Neuronal stem cell (in vitro differentiated cells): ENCODE measurements at regions not wholly inside any gene's neighbourhood (a gene's known extent, or its start where the extent isn't known, plus 50 kb on each side); places are given as distances from the start of the nearest gene placed in this dataset.

ENCODE experiments used
- DNase-seq: peaks from one replicate; pipeline ENCODE4 v3.0.0-alpha.2; 2013; ENCODE audit warnings: low spot score
- H2AFZ ChIP-seq: one replicate; pipeline ENCODE4 v1.6.1; 2013; ENCODE audit warnings: mild to moderate bottlenecking, low read length, inconsistent platforms
- H2AK5ac ChIP-seq: 2 replicates; pipeline ENCODE4 v1.6.1; 2013; ENCODE audit warnings: low read depth, mild to moderate bottlenecking, inconsistent platforms, low read length, moderate library complexity, mixed read lengths
- H2BK120ac ChIP-seq: 2 replicates; pipeline ENCODE4 v1.6.1; 2013; ENCODE audit warnings: low read depth, mild to moderate bottlenecking, inconsistent platforms, low read length, moderate library complexity, mixed read lengths
- H2BK12ac ChIP-seq: one replicate; pipeline ENCODE4 v1.6.1; 2013; ENCODE audit warnings: low read length, inconsistent platforms
- H2BK15ac ChIP-seq: 2 replicates; pipeline ENCODE4 v1.6.1; 2013; ENCODE audit warnings: mild to moderate bottlenecking, low read length, inconsistent platforms, mixed read lengths
- H2BK5ac ChIP-seq: one replicate; pipeline ENCODE4 v1.6.1; 2013; ENCODE audit warnings: inconsistent platforms, mild to moderate bottlenecking, low read length, moderate library complexity
- H3K14ac ChIP-seq: one replicate; pipeline ENCODE4 v1.6.1; 2013; ENCODE audit warnings: low read length, inconsistent platforms
- H3K18ac ChIP-seq: 2 replicates; pipeline ENCODE4 v1.6.1; 2013; ENCODE audit warnings: low read length, inconsistent platforms
- H3K23ac ChIP-seq: 2 replicates; pipeline ENCODE4 v1.6.1; 2013; ENCODE audit warnings: low read depth, mild to moderate bottlenecking, mixed read lengths, low read length, inconsistent platforms; ENCODE audit not compliant: poor library complexity
- H3K27ac ChIP-seq: replicated peaks from 3 replicates; pipeline ENCODE4 v1.5.1; 2013; ENCODE audit warnings: low read length, inconsistent platforms
- H3K27me3 ChIP-seq, 3 experiments: 2 replicates each; pipeline ENCODE4 v1.6.1; 2013; ENCODE audit warnings: low read length in 3 of 3, mild to moderate bottlenecking in 2 of 3, inconsistent platforms in 1 of 3, low read depth in 1 of 3, mixed read lengths in 1 of 3, moderate library complexity in 1 of 3; ENCODE audit not compliant: control insufficient read depth in 3 of 3, insufficient read depth in 3 of 3
- H3K36me3 ChIP-seq, 2 donors: replicated peaks in 1 of 2; 2 replicates each; pipeline ENCODE4 v1.6.1; 2013; ENCODE audit warnings: low read length in 2 of 2; ENCODE audit not compliant: control insufficient read depth in 2 of 2, insufficient read depth in 2 of 2
- H3K4ac ChIP-seq: 2 replicates; pipeline ENCODE4 v1.6.1; 2013; ENCODE audit warnings: inconsistent platforms, mild to moderate bottlenecking, low read length, moderate library complexity
- H3K4me1 ChIP-seq, 2 donors: 1 replicate in 1 of 2; 2 replicates in 1 of 2; pipeline ENCODE4 v1.6.1; 2013; ENCODE audit warnings: low read length in 2 of 2, low read depth in 1 of 2; ENCODE audit not compliant: control insufficient read depth in 2 of 2, insufficient read depth in 1 of 2
- H3K4me2 ChIP-seq: one replicate; pipeline ENCODE4 v1.6.1; 2013; ENCODE audit warnings: mild to moderate bottlenecking, low read length, inconsistent platforms; ENCODE audit not compliant: insufficient read depth, poor library complexity, severe bottlenecking
- H3K4me3 ChIP-seq, 2 donors: 2 replicates each; pipeline ENCODE4 v1.5.1; 2013; ENCODE audit warnings: low read length in 2 of 2, mild to moderate bottlenecking in 2 of 2, inconsistent platforms in 1 of 2, moderate library complexity in 1 of 2
- H3K79me1 ChIP-seq: one replicate; pipeline ENCODE4 v1.6.1; 2013; ENCODE audit warnings: low read depth, mild to moderate bottlenecking, inconsistent platforms, low read length, moderate library complexity
- H3K9ac ChIP-seq: one replicate; pipeline ENCODE4 v1.6.1; 2013; ENCODE audit warnings: mild to moderate bottlenecking, low read depth, low read length, inconsistent platforms; ENCODE audit not compliant: poor library complexity
- H3K9me3 ChIP-seq, 2 donors: replicated peaks in 1 of 2; 2 replicates each; pipeline versions ENCODE3 to v1.6.1; 2013; ENCODE audit warnings: low read length in 2 of 2, mild to moderate bottlenecking in 2 of 2, inconsistent platforms in 1 of 2, low read depth in 1 of 2, mixed read lengths in 1 of 2, moderate library complexity in 1 of 2; ENCODE audit not compliant: control insufficient read depth in 2 of 2, insufficient read depth in 1 of 2
- H4K8ac ChIP-seq: one replicate; pipeline ENCODE4 v1.6.1; 2013; ENCODE audit warnings: low read depth, mild to moderate bottlenecking, inconsistent platforms, low read length, moderate library complexity
- H4K91ac ChIP-seq: one replicate; pipeline ENCODE4 v1.6.1; 2013; ENCODE audit warnings: low read length, low read depth, mild to moderate bottlenecking, inconsistent platforms; ENCODE audit not compliant: poor library complexity
- WGBS, 2 donors: extraction: QIAGEN DNeasy Blood & Tissue Kit; methylation state at CpG; one replicate each; pipeline ENCODE4 v1.1.7; 2013; ENCODE audit warnings: missing lambda C conversion rate in 2 of 2, mixed read lengths in 1 of 2; ENCODE audit not compliant: insufficient read length in 2 of 2, insufficient replicate concordance in 1 of 2; ENCODE audit errors: extremely low coverage in 2 of 2; 5-methylcytosine and 5-hydroxymethylcytosine counted together

DNA sequence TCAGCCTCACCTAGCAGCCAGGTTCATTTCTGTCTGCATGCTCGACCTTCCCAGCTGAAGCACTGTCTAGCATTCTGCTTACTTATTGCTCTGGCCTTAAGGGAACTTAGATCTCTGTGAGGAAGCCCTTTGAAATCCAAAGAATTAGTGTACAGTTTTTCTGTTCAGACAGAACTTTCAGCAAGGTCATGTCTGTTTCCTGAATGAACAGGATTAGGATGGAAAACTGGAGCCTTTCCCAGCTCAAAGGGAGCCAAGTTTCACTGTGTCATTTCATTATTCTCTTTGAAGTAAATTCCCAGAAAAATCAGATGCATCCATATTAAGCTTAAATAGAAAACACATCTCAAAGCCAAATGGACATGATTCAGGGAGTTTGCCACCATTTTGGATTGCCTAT lies 457.3 kb upstream of the KCNMB2 start:
- Histone ChIP-seq H3K4me1 (peaks cover 7 to 10% of the 10 kb centered on the region in 2 donors), H3K4ac (no peak overlapping the region), H2AK5ac (no peak overlapping the region), H3K4me2 (no peak overlapping the region), H2BK12ac (no peak overlapping the region), H3K18ac (no peak overlapping the region), H4K91ac (no peak overlapping the region), H3K9me3 (peaks cover 0 to 1% of the 10 kb centered on the region in 2 donors), H3K27ac (no peak overlapping the region), H2BK5ac (no peak overlapping the region), H3K79me1 (no peaks in the 10 kb centered on the region), H3K23ac (no peak overlapping the region), H2BK120ac (no peak overlapping the region), H4K8ac (no peak overlapping the region), H2AFZ (peak overlapping the region; percentile 42), H3K4me3 (no peak overlapping the region), H3K9ac (no peak overlapping the region), H2BK15ac (no peak overlapping the region), H3K27me3 (no peaks in the 10 kb centered on the region), H3K14ac (no peak overlapping the region), H3K36me3 (no peaks in the 10 kb centered on the region)
- WGBS, 2 donors: no CpG with 5 or more reads among the region's 1 CpG
- DNase-seq: no peak

DNA sequence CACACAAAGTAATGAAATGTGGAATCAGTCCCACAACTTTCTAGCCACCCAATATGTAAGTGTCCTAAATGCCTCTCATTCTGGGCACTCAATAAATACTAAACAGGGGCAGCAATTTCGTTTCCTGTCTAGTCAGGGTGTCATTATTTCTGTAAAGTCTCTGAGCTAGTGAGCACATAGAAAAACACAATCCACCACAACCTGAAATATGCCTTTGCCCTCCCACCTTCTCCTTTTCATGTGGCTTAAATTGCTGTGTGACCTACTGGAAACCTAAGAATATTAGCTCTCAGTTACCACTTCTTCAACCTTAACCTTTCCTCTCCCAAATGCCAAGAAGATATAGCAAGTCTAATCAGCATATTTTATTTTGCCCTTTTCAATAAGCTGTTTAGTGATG lies 456.3 kb upstream of the KCNMB2 start:
- no peak overlapping the region for H2BK12ac ChIP-seq
- no peak overlapping the region for H3K23ac ChIP-seq
- no peak overlapping the region for H2AFZ ChIP-seq
- H3K9ac ChIP-seq: no peak overlapping the region
- no peak overlapping the region for H4K91ac ChIP-seq
- H3K4me2 ChIP-seq: no peak overlapping the region
- peaks cover 10 to 18% of the 10 kb centered on the region in 2 donors for H3K4me1 ChIP-seq
- H3K79me1 ChIP-seq: no peaks in the 10 kb centered on the region
- H2BK120ac ChIP-seq: no peak overlapping the region
- H2AK5ac ChIP-seq: no peak overlapping the region
- no peak overlapping the region for H3K4me3 ChIP-seq
- H3K4ac ChIP-seq: no peak overlapping the region
- H2BK5ac ChIP-seq: no peak overlapping the region
- no peaks in the 10 kb centered on the region for H3K36me3 ChIP-seq
- H4K8ac ChIP-seq: no peak overlapping the region
- no peak overlapping the region for H2BK15ac ChIP-seq
- no peak overlapping the region for H3K27ac ChIP-seq
- H3K27me3 ChIP-seq: no peaks in the 10 kb centered on the region
- no CpG with 5 or more reads among the region's 1 CpG for WGBS, 2 donors
- no peak overlapping the region for H3K14ac ChIP-seq
- H3K18ac ChIP-seq: no peak overlapping the region
- peaks cover 0 to 1% of the 10 kb centered on the region in 2 donors for H3K9me3 ChIP-seq
- DNase-seq: no peak

DNA sequence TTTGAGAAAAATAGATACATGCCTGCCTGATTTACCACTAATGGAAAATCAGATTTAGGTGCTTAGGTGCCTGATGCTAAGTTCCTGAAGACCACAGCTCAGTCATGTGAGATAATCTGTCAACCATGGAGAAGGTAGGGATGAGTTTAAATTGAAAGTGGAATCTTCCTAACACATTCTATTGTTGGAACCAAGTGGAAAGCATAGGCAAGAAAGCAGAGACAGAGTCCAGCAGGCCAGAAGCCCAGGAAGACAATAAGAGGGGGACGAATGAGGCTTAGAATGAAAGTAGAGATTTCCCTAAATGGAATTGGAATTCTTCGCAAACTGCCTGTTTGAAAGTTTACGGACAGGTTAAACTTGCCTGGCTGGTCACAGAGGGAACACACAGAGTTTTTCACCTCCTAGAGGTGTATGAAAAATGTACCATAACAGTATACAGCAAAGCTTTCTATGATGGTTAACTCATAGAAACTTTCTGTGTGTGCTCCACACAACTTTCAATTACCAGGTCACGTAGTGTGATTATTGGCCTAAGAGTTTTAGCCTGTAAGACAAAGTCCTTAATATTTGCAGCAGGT lies 453.8 kb upstream of the KCNMB2 start:
- Histone ChIP-seq H3K4me1 (peaks cover 15 to 29% of the 10 kb centered on the region in 2 donors), H3K9ac (no peak overlapping the region), H4K8ac (no peak overlapping the region), H2AFZ (peak overlapping the region; percentile 61), H3K14ac (no peak overlapping the region), H2BK120ac (no peak overlapping the region), H4K91ac (no peak overlapping the region), H3K36me3 (no peaks in the 10 kb centered on the region), H3K23ac (no peak overlapping the region), H3K4me2 (no peak overlapping the region), H2BK5ac (no peak overlapping the region), H3K4me3 (no peak overlapping the region), H2BK12ac (no peak overlapping the region), H3K9me3 (peaks cover 0 to 1% of the 10 kb centered on the region in 2 donors), H3K27ac (no peak overlapping the region), H3K79me1 (no peaks in the 10 kb centered on the region), H3K4ac (no peak overlapping the region), H2AK5ac (no peak overlapping the region), H2BK15ac (no peak overlapping the region), H3K27me3 (no peaks in the 10 kb centered on the region), H3K18ac (no peak overlapping the region)
- no CpG with 5 or more reads among the region's 4 CpGs for WGBS, 2 donors
- DNase-seq: no peak

DNA sequence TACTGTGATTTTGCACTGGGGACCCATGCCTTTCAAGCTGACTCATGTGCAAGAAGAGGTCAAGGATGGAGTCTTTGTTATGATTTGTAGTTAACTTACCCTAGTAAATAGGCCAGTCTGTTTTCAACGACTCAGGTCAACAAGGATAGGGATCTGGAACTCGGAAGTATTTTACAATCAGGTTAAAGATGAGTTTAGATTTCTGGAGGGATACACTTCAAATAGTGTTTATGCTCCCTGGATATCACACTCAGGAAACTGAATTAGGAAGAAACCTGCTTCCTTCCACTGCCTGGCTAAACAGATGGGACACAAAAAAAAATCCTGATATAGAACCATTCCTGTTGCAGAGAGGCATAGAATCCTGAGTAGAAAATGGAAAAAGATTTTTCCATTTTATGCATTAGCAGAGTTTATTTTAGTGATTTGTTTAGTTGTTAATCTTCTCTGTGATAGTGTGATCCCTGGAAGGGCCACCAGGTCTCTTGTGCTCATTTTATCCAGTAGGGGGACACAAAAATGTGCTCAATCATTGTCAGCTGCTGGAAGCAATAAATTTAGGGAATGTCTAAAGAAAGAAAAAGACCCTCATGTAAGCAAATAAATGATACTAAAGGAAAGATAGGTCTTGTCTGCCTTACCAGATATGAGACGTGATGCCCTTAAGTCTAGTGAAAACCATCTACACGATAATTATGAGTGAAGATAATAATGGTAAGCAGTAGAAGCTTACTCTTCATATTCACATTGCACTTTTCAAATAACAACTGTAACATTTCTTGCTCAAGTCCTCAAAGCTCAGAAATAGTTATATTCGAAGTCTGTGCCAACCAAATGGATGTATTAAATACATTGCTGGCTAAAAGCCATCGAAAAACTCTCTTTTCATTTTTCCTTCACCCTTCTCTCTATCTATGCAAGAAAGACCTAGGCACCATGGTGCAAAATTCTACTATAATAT lies 452.1 kb upstream of the KCNMB2 start:
- no peak overlapping the region for H4K91ac ChIP-seq
- H3K4ac ChIP-seq: peak overlapping the region; percentile 42
- H2BK5ac ChIP-seq: no peak overlapping the region
- H3K27me3 ChIP-seq: no peaks in the 10 kb centered on the region
- H3K4me2 ChIP-seq: no peak overlapping the region
- peak overlapping the region; percentile 60 for H2AFZ ChIP-seq
- H3K4me1 ChIP-seq: peaks cover 15 to 29% of the 10 kb centered on the region in 2 donors
- WGBS, 2 donors: no CpG with 5 or more reads among the region's 6 CpGs
- H2AK5ac ChIP-seq: no peak overlapping the region
- H3K23ac ChIP-seq: no peak overlapping the region
- H3K36me3 ChIP-seq: no peaks in the 10 kb centered on the region
- peak overlapping the region; percentile 76 for H3K18ac ChIP-seq
- H4K8ac ChIP-seq: no peak overlapping the region
- H3K9ac ChIP-seq: no peak overlapping the region
- no peak overlapping the region for H3K4me3 ChIP-seq
- no peak overlapping the region for H2BK15ac ChIP-seq
- peak; percentile 37 for DNase-seq
- H3K9me3 ChIP-seq: peaks cover 0 to 1% of the 10 kb centered on the region in 2 donors
- H2BK12ac ChIP-seq: no peak overlapping the region
- H3K79me1 ChIP-seq: no peaks in the 10 kb centered on the region
- no peak overlapping the region for H3K14ac ChIP-seq
- no peak overlapping the region for H3K27ac ChIP-seq
- H2BK120ac ChIP-seq: no peak overlapping the region
